ENCODE measurements at regions not wholly inside any gene's neighbourhood (a gene's known extent, or its start where the extent isn't known, plus 50 kb on each side); places are given as distances from the start of the nearest gene placed in this dataset.

DNA sequence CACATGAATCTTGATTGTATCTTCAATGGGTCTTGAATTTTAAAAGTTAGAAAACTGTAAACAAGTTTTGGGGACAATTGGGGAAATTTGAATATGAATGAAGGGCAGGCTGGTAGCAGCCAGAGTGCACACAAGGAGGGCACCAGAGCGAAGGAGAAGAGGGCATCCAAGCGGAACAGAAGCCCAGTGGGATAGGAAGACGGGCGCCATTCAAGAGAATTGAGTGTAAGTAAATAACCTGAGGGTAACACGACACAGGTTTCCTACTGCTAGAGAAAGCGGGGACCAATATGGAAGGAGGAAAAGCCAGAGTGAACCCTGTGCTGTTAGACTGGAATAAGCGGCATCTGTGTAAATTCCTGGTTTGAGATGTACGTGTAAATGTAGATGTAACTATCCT is 115.1 kb upstream of the CCL2 start:
- TF ChIP-seq, protein P1, sequence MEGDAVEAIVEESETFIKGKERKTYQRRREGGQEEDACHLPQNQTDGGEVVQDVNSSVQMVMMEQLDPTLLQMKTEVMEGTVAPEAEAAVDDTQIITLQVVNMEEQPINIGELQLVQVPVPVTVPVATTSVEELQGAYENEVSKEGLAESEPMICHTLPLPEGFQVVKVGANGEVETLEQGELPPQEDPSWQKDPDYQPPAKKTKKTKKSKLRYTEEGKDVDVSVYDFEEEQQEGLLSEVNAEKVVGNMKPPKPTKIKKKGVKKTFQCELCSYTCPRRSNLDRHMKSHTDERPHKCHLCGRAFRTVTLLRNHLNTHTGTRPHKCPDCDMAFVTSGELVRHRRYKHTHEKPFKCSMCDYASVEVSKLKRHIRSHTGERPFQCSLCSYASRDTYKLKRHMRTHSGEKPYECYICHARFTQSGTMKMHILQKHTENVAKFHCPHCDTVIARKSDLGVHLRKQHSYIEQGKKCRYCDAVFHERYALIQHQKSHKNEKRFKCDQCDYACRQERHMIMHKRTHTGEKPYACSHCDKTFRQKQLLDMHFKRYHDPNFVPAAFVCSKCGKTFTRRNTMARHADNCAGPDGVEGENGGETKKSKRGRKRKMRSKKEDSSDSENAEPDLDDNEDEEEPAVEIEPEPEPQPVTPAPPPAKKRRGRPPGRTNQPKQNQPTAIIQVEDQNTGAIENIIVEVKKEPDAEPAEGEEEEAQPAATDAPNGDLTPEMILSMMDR (IDR thresholded peaks at IDR 0.05), result no peak
- TF ChIP-seq POLR2AphosphoS5 (IDR thresholded peaks at IDR 0.05), result no peak

Data from gastroesophageal sphincter (tissue), 3 donors.